HG02623 (cell line): ENCODE measurements at regions not wholly inside any gene's neighbourhood (a gene's known extent, or its start where the extent isn't known, plus 50 kb on each side); places are given as distances from the start of the nearest gene placed in this dataset.
"Not testable (repeated sequence)": the region's sequence is repeated elsewhere in the genome, so short reads cannot be mapped to it uniquely, and the experiment has no call there.

Source experiments
- ATAC-seq: cut with Tn5 transposase; IDR thresholded peaks from one replicate; pipeline ENCODE4 v1.9.1; 2021; ENCODE audit warnings: moderate library complexity; ENCODE audit not compliant: unreplicated experiment

DNA sequence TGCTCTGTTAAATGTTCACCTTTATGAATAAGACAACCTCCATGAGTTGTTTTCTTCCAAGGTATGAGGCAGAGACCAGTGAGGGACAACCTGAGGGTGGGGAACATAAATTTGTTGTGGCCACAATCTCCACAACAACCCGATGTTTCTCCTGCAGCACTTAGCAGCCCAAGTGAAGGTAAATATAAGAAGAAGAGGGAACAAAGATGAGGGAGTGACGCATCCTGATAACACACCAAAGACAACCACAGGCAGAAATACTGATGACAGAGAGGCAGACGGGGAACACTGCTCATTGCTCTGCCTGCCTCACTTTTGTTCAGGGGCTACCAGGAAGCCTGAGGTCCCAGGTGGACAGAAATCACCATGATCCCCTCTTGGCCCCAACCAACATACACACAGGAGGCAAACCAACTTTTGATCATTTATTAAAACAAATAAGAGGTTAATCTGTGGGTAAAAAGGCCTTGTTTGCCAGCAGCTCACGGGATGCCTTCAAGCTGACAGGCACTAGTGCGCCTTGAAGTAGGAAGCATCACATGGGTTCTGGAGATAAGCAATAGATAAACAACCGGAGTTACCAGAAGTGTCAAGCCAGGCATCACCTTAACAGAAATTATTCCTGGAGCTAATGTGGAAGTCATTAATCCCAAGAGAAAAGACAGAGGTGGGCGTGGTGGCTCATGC is 104.9 kb upstream of the ALDH3B2 start:
- not testable (repeated sequence) for ATAC-seq

DNA sequence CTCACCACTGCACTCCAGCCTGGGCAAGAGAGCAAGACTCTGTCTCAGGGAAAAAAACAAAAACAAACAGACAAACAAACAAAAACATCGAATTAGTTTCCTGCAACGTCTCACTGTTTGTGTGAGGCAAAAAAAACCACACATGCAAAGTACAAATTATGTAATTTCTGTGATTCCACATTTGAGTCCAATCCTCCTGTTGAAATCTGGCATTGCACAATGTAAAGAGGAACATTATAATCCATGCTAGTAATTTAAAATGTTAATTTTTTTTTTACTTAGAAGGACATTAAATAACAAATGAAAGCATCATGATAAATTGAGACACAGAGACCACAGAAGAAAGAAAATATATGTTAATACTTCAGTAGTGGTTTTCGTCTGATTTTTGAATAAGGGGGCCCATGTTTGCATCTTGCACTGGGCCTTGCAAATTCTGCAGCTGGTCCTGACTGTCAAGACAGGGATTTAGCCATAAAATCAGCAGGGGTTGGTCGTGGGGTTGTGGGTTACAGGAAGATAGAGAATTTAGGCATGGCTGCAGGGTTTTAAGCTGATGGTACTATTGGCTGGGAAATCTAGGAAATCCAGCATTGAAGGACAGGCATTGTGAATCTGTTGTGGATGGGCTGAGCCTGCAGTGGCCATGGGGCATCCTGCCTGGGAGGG is 102.6 kb upstream of the ALDH3B2 start:
- no peak for ATAC-seq

DNA sequence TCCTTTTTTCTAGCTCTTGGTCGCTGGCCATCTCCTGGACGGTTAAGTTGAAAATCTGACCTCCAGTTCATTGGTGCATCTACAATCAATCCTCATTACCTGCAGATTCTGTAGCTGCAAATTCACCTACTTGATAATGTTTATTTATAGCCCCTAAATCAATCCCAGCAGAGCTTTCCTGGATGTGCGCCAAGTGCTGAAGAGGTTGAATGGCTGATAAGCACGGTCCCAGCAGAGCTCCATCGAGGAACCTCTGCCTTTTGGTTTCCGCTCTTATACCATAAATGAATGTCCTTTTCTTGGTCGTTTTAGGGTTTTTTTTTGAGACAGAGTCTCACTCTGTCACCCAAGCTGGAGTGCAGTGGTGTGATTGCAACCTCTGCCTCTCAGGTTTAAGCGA is 99.8 kb upstream of the ALDH3B2 start:
- not testable (repeated sequence) for ATAC-seq

DNA sequence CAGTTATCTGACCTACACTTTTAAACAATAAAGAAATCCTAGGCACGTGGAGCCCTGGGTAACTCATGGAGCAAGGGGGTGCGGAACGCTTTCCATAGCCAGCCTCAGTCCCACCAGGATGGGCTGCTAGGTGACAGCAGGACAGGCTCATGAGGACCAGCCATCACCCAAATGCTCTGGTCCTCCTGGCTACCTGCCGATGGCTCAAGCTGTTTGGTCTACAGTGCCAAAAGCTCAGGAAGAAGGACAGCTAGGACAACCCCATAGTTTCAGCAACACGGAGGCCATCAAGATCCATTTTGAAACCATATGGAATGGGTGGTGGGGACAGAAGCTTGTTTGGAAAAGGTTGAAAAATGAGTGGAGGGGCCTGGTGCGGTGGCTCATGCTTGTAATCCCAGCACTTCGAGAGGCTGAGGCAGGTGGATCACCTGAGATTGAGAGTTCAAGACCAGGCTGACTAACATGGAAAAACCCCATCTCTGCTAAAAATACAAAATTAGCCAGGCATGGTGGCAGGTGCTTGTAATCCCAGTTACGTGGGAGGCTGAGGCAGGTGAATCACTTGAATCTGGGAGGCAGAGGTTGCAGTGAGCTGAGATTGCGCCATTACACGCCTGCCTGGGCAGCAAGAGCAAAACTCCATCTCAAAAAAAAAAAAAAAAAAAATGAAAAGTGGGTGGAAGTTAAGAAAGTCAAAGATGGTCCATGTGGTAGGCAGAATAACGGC is 93.7 kb upstream of the ALDH3B2 start:
- not testable (repeated sequence) for ATAC-seq

DNA sequence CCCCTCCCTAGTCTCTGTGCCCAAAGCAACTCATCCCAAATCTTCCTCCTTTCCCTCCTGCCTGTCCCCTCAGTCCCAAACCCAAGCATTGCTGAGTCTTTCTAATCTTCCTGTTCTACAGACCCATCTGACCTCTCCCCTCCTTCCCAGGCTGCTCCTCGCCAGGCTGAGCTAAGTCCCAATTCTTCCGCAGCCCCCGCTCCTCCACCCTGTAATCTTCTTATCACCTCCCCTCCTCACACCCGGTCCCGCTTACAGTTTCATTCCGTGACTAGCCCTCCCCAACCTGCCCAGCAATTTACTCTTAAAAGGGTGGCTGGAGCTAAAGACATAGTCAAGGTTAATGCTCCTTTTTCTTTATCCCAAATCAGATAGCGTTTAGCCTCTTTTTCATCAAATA is 86.8 kb upstream of the ALDH3B2 start:
- not testable (repeated sequence) for ATAC-seq

DNA sequence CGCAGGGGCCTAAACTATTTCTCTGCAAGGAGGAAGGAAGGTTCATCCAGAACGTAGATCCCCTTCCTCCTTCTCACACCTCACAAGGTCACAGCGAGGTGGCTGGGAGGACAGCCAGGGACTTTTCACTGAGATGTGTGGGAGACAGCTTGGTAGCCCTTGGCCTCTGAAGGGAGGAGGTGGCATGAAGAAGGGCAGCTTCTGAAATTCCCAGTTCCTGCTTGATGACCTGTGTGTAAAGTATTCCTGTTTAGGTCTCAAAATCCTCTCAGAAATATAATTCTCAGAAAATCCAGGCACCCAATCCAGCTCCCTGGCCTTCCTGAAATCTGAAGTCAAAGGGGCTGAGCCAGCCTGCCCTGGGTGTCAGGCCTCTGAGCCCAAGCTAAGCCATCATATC is 84.9 kb upstream of the ALDH3B2 start:
- ATAC-seq: not testable (repeated sequence)

DNA sequence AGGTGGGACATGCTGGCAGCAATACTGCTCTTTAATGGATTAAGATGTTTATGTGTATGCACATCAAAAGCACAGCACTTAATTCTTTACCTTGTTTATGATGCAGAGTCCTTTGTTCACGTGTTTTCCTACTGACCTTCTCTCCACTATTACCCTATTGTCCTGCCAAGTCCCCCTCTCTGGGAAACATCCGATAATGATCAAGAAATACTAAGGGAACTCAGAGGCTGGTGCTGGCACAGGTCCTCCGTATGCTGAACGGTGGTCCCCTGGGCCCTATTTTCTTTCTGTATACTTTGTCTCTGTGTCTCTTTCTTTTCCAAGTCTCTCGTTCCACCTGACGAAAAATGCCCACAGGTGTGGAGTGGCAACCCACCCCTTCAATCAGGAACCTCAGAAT is 84.0 kb upstream of the ALDH3B2 start:
- not testable (repeated sequence) for ATAC-seq

DNA sequence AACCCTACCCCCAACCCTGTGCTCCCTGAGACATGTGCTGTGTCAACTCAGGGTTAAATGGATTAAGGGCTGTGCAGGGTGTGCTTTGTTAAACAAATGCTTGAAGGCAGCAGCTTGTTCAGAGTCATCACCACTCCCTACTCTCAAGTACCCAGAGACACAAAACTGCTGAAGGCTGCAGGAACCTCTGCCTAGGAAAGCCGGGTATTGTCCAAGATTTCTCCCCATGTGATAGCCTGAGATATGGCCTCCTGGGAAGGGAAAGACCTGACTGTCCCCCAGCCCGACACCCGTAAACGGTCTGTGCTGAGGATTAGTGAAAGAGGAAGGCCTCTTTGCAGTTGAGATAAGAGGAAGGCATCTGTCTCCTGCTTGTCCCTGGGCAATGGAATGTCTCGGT is 83.6 kb upstream of the ALDH3B2 start:
- not testable (repeated sequence) for ATAC-seq

DNA sequence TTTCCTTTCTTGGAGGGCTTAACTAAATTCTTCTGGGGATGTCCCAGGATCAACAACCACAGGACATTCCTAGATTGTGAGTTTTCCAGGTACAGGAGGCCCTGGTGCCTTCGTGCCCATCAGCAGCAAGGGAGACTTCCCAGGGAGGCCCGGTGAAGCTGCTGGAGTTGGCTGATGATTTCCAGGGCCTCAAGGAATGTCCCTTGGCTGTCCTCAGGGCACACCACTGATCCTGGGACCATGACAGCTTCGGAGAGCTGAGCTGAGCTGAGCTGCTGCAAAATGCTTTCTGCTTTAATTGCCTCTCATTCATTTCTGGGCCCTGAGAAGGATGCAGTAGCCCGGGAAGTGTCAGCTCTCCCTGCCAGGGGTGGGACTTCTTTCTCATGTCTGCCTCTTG is 79.4 kb upstream of the ALDH3B2 start:
- ATAC-seq: not testable (repeated sequence)

DNA sequence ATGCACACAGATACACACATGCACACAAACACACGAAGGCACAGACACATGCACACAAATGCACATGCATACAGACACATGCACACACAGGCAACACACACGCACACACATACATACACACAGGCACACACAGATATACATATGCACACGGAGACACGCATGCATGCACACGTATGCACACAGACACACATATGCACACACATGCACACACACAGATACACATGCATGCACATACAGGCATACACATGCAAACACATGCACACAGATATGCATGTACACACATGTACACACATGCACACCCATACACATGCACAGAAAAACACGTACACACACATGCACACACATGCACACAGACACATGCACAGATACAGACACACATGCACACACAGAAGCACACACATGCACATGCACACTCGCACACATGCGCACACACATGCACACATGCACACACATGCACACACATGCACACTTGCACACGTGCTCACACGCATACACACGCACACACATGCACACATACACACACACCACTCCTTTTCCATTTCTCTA is 70.8 kb upstream of the ALDH3B2 start:
- ATAC-seq: no peak

DNA sequence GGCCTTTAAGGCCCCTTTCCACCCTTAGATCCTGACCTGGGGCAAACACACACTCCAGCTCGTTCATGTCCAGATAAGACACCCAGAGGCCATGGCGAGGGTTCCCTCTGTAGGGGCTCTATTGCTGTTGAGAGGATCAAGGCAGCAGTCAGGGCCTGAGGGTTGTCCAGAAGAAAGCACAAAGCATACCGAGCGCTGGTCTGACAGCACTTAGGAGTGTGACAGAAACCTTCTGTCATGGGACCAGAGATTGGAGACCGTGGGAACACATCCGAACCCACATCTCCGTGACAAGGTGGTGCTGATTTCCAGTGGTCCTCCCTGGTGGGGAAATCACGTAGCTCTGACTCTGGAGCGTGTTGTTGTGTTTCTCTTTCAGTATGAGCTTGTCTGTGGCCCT is 69.8 kb upstream of the ALDH3B2 start:
- not testable (repeated sequence) for ATAC-seq

DNA sequence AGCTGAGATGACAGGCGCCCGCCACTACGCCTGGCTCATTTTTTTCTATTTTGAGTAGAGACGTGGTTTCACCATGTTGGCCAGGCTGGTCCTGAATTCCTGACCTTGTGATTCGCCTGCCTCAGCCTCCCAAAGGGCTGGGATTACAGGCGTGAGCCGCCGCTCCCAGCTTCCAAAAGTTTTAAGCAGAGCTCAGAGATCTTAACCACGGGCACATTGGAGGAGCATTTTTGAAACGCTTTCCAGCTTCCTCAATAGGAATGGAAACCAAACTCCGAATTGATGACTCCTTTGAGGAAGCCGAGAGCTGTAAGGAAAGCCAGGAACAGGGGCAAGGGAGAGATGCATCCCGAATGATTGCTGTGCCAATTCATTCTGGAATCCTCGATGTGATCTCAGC is 63.8 kb upstream of the ALDH3B2 start:
- ATAC-seq: not testable (repeated sequence)

DNA sequence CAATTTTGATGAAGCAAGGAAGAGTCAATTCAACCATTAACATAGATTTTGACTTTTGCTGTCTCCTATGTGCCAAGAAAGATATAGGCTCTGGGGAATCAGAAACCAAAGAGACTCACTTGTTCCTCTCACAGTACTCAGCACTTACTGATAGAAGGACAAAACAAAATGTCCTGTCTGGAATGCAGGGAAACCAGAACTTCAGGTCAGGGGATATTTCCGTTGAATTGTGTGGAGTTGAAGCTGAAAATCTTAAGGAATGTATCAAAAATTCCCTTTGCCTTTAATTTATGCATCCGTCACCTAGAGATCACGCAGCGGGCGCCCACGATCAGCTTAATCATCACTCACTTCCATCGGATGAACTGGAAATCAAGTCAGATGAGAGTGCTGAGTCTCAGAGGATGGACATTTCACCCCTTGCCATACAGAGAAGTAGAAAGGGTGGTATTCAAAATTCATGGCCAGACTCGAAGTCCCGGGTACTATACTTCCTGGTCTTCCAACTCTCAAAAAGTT is 63.2 kb upstream of the ALDH3B2 start:
- not testable (repeated sequence) for ATAC-seq

DNA sequence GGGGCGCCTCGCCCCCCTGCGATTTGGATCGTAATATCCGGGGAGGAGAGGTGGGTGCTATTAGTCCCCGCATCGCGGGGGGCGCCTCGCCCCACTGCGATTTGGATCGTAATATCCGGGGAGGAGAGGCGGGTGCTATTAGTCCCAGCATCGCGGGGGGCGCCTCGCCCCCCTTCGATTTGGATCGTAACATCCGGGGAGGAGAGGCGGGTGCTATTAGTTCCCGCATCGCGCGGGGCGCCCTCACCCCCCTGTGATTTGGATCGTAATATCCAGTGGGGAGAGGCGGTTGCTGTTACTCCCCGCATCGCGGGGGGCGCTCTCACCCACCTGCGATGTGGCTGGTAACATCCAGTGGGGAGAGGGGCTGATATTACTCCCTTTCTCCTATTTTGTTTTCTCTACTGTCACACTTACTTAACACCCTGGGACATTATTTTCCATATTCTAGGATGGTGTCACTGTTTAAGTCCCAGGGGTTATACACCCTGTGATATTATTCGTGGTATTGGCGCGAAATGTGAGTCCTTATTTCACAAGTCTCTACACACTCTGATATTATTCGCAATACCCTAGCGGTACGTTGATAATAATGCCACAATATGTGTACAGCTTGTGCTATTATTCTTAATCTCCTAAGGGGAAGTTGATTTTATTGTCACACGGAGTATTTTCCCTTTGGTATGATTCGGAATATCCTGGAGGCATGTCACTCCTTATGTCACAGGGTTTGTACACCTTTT is 57.8 kb upstream of the ALDH3B2 start:
- ATAC-seq: no peak

DNA sequence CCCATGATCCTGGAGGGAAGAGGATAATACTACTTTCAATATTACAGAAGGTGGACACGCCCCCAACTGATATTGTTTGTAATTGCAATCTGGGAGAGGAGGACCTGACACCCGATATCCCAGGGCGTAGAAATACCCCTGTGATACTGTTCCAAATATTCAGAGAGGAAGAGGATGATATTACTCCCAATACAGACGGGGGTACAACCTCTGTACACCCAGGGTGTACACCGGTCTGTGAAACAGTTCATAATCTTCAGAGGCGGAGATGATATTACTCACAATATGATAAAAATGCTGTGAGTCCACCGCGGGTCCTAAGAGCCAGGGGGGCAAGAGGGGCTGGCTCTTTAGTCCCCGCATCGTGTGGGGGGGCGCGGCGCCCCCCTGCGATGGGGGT is 57.2 kb upstream of the ALDH3B2 start:
- ATAC-seq: no peak

DNA sequence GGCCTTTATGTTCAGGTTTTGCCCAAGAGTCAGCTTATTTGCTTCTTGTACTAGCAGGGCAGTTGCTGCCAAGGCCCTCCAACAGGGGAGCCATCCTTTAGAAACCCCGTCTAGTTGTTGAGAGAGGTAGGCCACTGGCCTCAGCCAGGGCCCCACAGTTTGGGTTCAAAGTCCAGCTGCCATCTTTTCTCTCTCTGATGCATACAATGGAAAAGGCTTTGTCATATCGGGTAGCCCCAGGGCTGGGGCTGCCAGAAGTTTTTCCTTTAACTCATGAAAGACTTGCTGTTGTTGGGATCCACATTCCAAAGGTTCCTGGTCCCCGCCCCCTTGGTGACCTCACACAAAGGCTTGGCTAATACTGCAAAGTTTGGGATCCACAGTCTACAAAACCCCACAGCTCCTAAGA is 53.7 kb upstream of the ALDH3B2 start:
- ATAC-seq: not testable (repeated sequence)

DNA sequence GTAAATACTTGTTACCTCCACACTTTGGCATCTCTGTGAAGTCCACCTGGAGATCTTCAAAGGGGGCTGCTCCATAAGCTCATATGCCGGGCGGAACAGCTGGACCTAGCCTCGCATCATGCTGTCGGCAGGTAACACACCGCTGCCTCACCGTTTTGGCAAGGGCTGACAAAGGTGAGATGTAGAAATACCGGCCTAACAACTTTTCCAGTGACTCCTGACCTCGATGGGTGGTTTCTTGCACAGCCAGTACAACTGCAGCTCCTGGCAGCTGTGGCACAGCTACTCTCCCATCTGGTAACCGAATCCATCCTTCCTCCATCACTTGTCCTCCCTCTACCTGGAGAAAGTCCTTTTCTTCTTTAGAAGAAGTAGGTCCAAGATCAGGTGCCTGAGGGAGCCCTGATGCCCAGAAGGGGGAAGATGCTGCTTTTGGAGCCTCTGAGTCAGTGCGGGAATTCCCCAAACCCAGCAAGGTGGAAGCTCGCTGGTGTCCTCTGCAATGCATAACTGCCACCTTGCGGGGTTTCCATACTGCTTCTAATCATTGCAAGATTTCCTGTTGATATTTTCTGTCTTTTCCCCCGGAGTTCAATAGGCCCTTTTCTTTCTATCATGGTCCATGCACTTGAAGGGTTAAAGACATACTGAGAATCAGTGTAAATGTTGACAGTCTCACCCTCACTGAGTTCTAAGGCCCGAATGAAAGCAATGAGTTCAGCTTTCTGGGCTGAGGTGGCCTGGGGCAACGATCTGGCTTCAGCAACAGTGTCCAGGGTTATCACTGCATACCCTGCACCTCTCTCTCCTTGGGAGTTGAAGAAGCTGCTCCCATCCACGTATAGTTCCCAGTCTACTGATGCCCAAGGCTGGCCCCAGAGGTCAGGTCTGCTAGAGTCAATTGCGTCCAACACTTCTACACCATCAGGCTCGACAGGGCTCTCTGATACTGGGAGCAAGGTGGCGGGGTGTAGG is 52.9 kb upstream of the ALDH3B2 start:
- not testable (repeated sequence) for ATAC-seq
